GM18870 (cell line): ENCODE measurements at regions not wholly inside any gene's neighbourhood (a gene's known extent, or its start where the extent isn't known, plus 50 kb on each side); places are given as distances from the start of the nearest gene placed in this dataset.
A peak's percentile ranks its signal among the peaks of the same experiment; 100 is the strongest.
"Not testable (repeated sequence)": the region's sequence is repeated elsewhere in the genome, so short reads cannot be mapped to it uniquely, and the experiment has no call there.

Source experiments
- ATAC-seq: cut with Tn5 transposase; IDR thresholded peaks from one replicate; pipeline ENCODE4 v1.9.1; 2021; ENCODE audit warnings: moderate library complexity; ENCODE audit not compliant: unreplicated experiment

GRCh38 chr9:31302620-31303418 is 1081.6 kb upstream of the ACO1 start:
- peak; percentile 72 for ATAC-seq

- ATAC-seq: no peak
These were observed 1079.9 kb upstream of the ACO1 start for GRCh38 chr9:31304576-31304975.

GRCh38 chr9:31314241-31314640 is 1070.2 kb upstream of the ACO1 start:
- no peak for ATAC-seq

GRCh38 chr9:31320494-31320893 is 1063.9 kb upstream of the ACO1 start:
- no peak for ATAC-seq

- no peak for ATAC-seq
These were observed 1063.2 kb upstream of the ACO1 start for GRCh38 chr9:31321256-31321655.

GRCh38 chr9:31321686-31322085 is 1062.8 kb upstream of the ACO1 start:
- ATAC-seq: no peak

- no peak for ATAC-seq
These were observed 1060.6 kb upstream of the ACO1 start for GRCh38 chr9:31323726-31324444.

GRCh38 chr9:31325778-31326177 is 1058.7 kb upstream of the ACO1 start:
- ATAC-seq: no peak

- ATAC-seq: not testable (repeated sequence)
These were observed 1057.6 kb upstream of the ACO1 start for GRCh38 chr9:31326883-31327282.

- ATAC-seq: no peak
These were observed 1049.5 kb upstream of the ACO1 start for GRCh38 chr9:31334837-31335528.

GRCh38 chr9:31335529-31336234 is 1048.8 kb upstream of the ACO1 start:
- no peak for ATAC-seq

GRCh38 chr9:31336386-31336785 is 1048.1 kb upstream of the ACO1 start:
- no peak for ATAC-seq

GRCh38 chr9:31336841-31337240 is 1047.6 kb upstream of the ACO1 start:
- ATAC-seq: no peak

- peak; percentile 100 for ATAC-seq
These were observed 1037.3 kb upstream of the ACO1 start for GRCh38 chr9:31347082-31347617.

GRCh38 chr9:31355159-31355882 is 1029.1 kb upstream of the ACO1 start:
- no peak for ATAC-seq

GRCh38 chr9:31355965-31356364 is 1028.5 kb upstream of the ACO1 start:
- ATAC-seq: no peak

- no peak for ATAC-seq
These were observed 1025.4 kb upstream of the ACO1 start for GRCh38 chr9:31359071-31359470.

- no peak for ATAC-seq
These were observed 1020.3 kb upstream of the ACO1 start for GRCh38 chr9:31364171-31364570.

- ATAC-seq: no peak
These were observed 1011.5 kb upstream of the ACO1 start for GRCh38 chr9:31372799-31373587.
